ENCODE measurements at regions not wholly inside any gene's neighbourhood (a gene's known extent, or its start where the extent isn't known, plus 50 kb on each side); places are given as distances from the start of the nearest gene placed in this dataset.

DNA sequence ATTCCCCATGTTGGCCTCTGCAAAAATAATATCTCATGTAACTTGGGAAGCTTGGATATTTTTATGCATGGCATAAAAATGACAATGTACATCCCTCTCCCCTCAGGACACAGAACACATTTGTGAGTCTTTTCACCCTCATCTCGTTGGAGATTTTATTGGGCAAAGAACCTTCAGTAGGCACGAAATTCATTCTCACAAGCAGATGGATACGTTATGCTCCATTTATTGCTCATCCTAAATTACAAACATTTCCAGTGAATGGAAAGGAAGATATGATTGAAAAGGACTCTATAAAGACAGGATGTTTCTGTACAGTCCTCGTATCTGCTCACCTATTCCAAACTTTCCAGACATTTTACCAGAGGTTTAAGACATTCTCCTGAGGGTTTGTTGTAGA lies 1175.8 kb downstream of the UQCRFS1 start:
- TF ChIP-seq, protein P1, sequence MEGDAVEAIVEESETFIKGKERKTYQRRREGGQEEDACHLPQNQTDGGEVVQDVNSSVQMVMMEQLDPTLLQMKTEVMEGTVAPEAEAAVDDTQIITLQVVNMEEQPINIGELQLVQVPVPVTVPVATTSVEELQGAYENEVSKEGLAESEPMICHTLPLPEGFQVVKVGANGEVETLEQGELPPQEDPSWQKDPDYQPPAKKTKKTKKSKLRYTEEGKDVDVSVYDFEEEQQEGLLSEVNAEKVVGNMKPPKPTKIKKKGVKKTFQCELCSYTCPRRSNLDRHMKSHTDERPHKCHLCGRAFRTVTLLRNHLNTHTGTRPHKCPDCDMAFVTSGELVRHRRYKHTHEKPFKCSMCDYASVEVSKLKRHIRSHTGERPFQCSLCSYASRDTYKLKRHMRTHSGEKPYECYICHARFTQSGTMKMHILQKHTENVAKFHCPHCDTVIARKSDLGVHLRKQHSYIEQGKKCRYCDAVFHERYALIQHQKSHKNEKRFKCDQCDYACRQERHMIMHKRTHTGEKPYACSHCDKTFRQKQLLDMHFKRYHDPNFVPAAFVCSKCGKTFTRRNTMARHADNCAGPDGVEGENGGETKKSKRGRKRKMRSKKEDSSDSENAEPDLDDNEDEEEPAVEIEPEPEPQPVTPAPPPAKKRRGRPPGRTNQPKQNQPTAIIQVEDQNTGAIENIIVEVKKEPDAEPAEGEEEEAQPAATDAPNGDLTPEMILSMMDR (IDR thresholded peaks at IDR 0.05), result no peak
- no peaks in the 10 kb centered on the region for H3K4me1 ChIP-seq (ENCODE audit: control insufficient read depth in 1 of 2, low read depth in 2 of 2)
- no peaks in the 10 kb centered on the region for H3K9me3 ChIP-seq
- no peak for DNase-seq (ENCODE audit: low spot score)
- no peak for ATAC-seq (ENCODE audit: insufficient number of reproducible peaks, low FRiP score, low read depth)
- no peaks in the 10 kb centered on the region for H3K27me3 ChIP-seq (replicated peaks; ENCODE audit: insufficient read depth)
- no peaks in the 10 kb centered on the region for H3K36me3 ChIP-seq
- H3K27ac ChIP-seq, result no peak overlapping the region
- H3K4me3 ChIP-seq, result no peak overlapping the region

DNA sequence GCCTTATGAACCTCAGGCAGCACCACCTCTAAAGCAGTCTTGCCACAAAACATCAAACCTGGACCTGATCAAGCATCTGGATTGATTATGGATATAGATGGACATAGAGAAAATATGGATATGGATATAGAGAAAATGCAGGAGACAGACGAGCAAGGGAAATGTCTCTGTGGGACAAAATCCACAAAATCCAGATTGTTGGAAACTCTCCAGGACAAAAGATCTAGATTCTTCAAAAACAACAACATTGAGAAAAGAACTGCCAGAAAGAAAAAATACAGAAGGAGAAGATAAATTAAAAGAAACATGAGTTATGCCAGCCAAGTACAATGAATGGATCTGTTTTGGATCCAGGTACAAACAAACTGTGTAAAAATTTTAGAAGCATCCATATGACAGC lies 1176.5 kb downstream of the UQCRFS1 start:
- Histone ChIP-seq H3K4me1 (ENCODE audit: control insufficient read depth in 1 of 2, low read depth in 2 of 2) (no peaks in the 10 kb centered on the region), H3K27ac (no peak overlapping the region), H3K9me3 (no peaks in the 10 kb centered on the region), H3K36me3 (no peaks in the 10 kb centered on the region), H3K4me3 (no peak overlapping the region), H3K27me3 (replicated peaks; ENCODE audit: insufficient read depth) (no peaks in the 10 kb centered on the region)
- DNase-seq (ENCODE audit: low spot score), result no peak
- ATAC-seq (ENCODE audit: insufficient number of reproducible peaks, low FRiP score, low read depth), result no peak
- TF ChIP-seq, protein P1 (IDR thresholded peaks at IDR 0.05), result no peak

DNA sequence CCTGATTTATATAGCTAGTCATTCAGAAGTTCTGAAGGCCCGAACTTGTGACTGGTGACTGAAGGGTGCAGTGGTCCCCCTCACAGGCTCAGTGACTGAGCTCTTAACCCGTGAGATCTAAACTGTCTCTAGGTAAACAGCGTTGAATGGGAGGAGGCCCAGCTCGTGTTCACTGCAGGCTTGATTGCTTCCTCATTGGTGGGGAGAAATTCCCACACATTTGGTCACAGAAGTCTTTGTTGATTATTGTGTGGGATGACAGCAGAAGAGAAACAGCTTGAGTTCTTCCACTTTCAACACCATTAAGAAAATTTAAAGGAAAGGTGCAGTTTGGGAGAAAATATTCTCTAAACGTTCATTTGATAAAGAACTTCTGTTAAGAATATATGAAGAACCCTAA lies 1178.0 kb downstream of the UQCRFS1 start:
- Histone ChIP-seq H3K27ac (no peak overlapping the region), H3K4me1 (ENCODE audit: control insufficient read depth in 1 of 2, low read depth in 2 of 2) (no peaks in the 10 kb centered on the region), H3K27me3 (replicated peaks; ENCODE audit: insufficient read depth) (no peaks in the 10 kb centered on the region), H3K36me3 (no peaks in the 10 kb centered on the region), H3K9me3 (no peaks in the 10 kb centered on the region), H3K4me3 (no peak overlapping the region)
- TF ChIP-seq, protein P1 (IDR thresholded peaks at IDR 0.05), result no peak
- no peak for ATAC-seq (ENCODE audit: insufficient number of reproducible peaks, low FRiP score, low read depth)
- no peak for DNase-seq (ENCODE audit: low spot score)

DNA sequence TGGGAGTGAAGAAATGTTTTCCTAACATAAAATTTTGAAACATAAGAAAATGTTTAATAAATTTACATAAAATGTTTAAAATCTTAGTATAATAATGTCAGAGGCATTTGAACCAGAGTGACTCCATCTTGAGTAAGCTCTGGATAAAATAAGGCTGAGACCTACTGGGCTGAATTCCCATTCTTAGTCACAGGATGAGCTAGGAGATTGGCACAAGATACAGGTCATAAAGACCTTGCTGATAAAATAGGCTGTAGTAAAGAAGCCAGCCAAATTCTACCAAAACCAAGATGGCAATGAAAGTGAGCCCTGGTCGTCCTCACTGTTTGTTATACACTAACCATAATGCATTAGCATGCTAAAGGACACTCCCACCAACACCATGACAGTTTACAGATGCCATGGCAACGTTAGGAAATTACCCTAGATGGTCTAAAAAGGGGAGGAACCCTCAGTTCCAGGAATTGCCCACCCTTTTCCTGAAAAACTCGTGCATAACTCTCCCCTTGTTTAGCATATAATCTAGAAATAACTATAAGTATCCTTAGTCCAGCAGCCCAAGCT lies 1184.0 kb downstream of the UQCRFS1 start:
- no peak for DNase-seq (ENCODE audit: low spot score)
- no peak overlapping the region for H3K27ac ChIP-seq
- no peak for ATAC-seq (ENCODE audit: insufficient number of reproducible peaks, low FRiP score, low read depth)
- H3K27me3 ChIP-seq (replicated peaks; ENCODE audit: insufficient read depth), result no peaks in the 10 kb centered on the region
- H3K4me3 ChIP-seq, result no peak overlapping the region
- H3K36me3 ChIP-seq, result no peaks in the 10 kb centered on the region
- TF ChIP-seq, protein P1 (IDR thresholded peaks at IDR 0.05), result no peak
- no peaks in the 10 kb centered on the region for H3K4me1 ChIP-seq (ENCODE audit: control insufficient read depth in 1 of 2, low read depth in 2 of 2)
- H3K9me3 ChIP-seq, result no peaks in the 10 kb centered on the region

DNA sequence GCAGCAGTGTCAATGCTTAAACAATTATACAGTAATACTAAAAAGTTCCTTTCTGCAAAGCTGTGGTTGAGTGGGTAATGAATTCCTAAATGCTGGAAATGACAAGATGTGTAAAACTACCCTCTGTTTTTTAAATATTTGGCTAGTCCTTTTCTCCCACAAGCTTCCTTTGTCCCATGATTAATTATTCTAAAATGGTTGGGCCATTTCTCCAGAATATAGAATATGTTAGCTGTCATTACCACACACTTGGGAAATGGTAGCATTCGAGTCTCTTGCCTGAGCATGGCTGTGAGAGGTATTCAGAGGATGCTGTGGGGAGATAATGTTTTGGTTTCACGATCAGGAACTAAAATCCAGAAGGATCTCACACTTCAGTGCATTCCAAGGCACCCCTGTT lies 1185.8 kb downstream of the UQCRFS1 start:
- Histone ChIP-seq H3K9me3 (no peaks in the 10 kb centered on the region), H3K27ac (no peak overlapping the region), H3K36me3 (no peaks in the 10 kb centered on the region), H3K4me3 (no peak overlapping the region), H3K4me1 (ENCODE audit: control insufficient read depth in 1 of 2, low read depth in 2 of 2) (no peaks in the 10 kb centered on the region), H3K27me3 (replicated peaks; ENCODE audit: insufficient read depth) (no peaks in the 10 kb centered on the region)
- TF ChIP-seq, protein P1 (IDR thresholded peaks at IDR 0.05), result no peak
- no peak for ATAC-seq (ENCODE audit: insufficient number of reproducible peaks, low FRiP score, low read depth)
- no peak for DNase-seq (ENCODE audit: low spot score)
